PFSK-1 (cell line): ENCODE measurements at regions not wholly inside any gene's neighbourhood (a gene's known extent, or its start where the extent isn't known, plus 50 kb on each side); places are given as distances from the start of the nearest gene placed in this dataset.

Source experiments
- FOXP2 ChIP-seq: optimal IDR thresholded peaks from 2 replicates; pipeline ENCODE3; 2011; ENCODE audit warnings: borderline replicate concordance, control low read depth, inconsistent platforms; ENCODE audit not compliant: insufficient read depth; ENCODE audit errors: extremely low read length, extremely low read depth
- POLR2AphosphoS5 ChIP-seq: IDR thresholded peaks from 2 replicates; pipeline ENCODE4 v1.6.1; 2012; ENCODE audit warnings: low read depth, mild to moderate bottlenecking, control low read depth, low read length, moderate library complexity
- SIN3A ChIP-seq: IDR thresholded peaks from 2 replicates; pipeline ENCODE4 v1.6.1; 2012; ENCODE audit warnings: mild to moderate bottlenecking, low read length, moderate library complexity, borderline replicate concordance; ENCODE audit not compliant: insufficient read depth
- TAF1 ChIP-seq: IDR thresholded peaks from 2 replicates; pipeline ENCODE4 v1.6.1; 2012; ENCODE audit warnings: low read length, control low read depth, borderline replicate concordance; ENCODE audit not compliant: insufficient read depth
- TF ChIP-seq, protein P1 (sequence below), 2 experiments: IDR thresholded peaks; 2 replicates each; pipeline versions ENCODE4 v1.6.1 to v1.8.0; 2011 to 2012; ENCODE audit warnings: low read depth in 2 of 2, low read length in 2 of 2, control low read depth in 1 of 2, inconsistent platforms in 1 of 2, mild to moderate bottlenecking in 1 of 2, moderate library complexity in 1 of 2; ENCODE audit not compliant: insufficient read depth in 1 of 2

GRCh38 chr16:65196420-65197075, 74.7 kb upstream of the CDH11 start:
- no peak for TF ChIP-seq SIN3A
- TF ChIP-seq FOXP2: no peak
- no peak for TF ChIP-seq TAF1
- TF ChIP-seq, protein P1, sequence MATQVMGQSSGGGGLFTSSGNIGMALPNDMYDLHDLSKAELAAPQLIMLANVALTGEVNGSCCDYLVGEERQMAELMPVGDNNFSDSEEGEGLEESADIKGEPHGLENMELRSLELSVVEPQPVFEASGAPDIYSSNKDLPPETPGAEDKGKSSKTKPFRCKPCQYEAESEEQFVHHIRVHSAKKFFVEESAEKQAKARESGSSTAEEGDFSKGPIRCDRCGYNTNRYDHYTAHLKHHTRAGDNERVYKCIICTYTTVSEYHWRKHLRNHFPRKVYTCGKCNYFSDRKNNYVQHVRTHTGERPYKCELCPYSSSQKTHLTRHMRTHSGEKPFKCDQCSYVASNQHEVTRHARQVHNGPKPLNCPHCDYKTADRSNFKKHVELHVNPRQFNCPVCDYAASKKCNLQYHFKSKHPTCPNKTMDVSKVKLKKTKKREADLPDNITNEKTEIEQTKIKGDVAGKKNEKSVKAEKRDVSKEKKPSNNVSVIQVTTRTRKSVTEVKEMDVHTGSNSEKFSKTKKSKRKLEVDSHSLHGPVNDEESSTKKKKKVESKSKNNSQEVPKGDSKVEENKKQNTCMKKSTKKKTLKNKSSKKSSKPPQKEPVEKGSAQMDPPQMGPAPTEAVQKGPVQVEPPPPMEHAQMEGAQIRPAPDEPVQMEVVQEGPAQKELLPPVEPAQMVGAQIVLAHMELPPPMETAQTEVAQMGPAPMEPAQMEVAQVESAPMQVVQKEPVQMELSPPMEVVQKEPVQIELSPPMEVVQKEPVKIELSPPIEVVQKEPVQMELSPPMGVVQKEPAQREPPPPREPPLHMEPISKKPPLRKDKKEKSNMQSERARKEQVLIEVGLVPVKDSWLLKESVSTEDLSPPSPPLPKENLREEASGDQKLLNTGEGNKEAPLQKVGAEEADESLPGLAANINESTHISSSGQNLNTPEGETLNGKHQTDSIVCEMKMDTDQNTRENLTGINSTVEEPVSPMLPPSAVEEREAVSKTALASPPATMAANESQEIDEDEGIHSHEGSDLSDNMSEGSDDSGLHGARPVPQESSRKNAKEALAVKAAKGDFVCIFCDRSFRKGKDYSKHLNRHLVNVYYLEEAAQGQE (IDR thresholded peaks at IDR 0.05; ENCODE audit: insufficient read depth in 1 of 2, low read depth in 2 of 2, low read length in 2 of 2): no peak
- no peak for TF ChIP-seq POLR2AphosphoS5

DNA sequence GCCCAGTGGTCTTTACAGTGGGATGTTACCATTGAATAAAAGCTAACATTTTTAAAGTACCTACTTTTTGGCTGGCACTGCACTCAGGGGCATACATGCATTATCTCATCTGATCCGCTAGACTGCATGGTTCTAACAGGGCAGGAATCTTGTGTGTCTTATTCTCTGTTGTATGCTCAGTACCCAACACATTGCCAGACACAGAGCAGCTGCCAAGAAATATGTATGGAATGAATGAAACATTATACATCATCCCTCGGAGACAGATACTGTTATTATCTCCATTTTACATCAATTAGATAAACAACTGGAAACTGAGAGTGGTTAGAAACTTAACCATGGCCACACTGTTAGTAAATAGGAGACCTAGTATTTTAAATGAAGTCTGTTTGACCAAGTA, 74.1 kb upstream of the CDH11 start:
- TF ChIP-seq POLR2AphosphoS5: no peak
- TF ChIP-seq SIN3A: no peak
- no peak for TF ChIP-seq FOXP2
- TF ChIP-seq, protein P1 (IDR thresholded peaks at IDR 0.05; ENCODE audit: insufficient read depth in 1 of 2, low read depth in 2 of 2, low read length in 2 of 2): no peak
- TF ChIP-seq TAF1: no peak

- TF ChIP-seq SIN3A (no peak), POLR2AphosphoS5 (no peak), TAF1 (no peak), FOXP2 (no peak)
- TF ChIP-seq, protein P1 (IDR thresholded peaks at IDR 0.05; ENCODE audit: insufficient read depth in 1 of 2, low read depth in 2 of 2, low read length in 2 of 2): no peak
Measured at GRCh38 chr16:65185241-65185778, 63.4 kb upstream of the CDH11 start.

GRCh38 chr16:65181071-65181561, 59.3 kb upstream of the CDH11 start:
- no peak for TF ChIP-seq SIN3A
- TF ChIP-seq TAF1: no peak
- TF ChIP-seq FOXP2: no peak
- no peak for TF ChIP-seq POLR2AphosphoS5
- TF ChIP-seq, protein P1 (IDR thresholded peaks at IDR 0.05; ENCODE audit: insufficient read depth in 1 of 2, low read depth in 2 of 2, low read length in 2 of 2): no peak
